HUES48 (cell line): ENCODE measurements at regions not wholly inside any gene's neighbourhood (a gene's known extent, or its start where the extent isn't known, plus 50 kb on each side); places are given as distances from the start of the nearest gene placed in this dataset.

ENCODE experiments used
- H3K27ac ChIP-seq: one replicate; pipeline ENCODE4 v1.7.0; 2013; ENCODE audit warnings: low read depth, low read length, inconsistent platforms
- H3K27me3 ChIP-seq: 2 replicates; pipeline ENCODE4 v1.6.1; 2013; ENCODE audit warnings: mild to moderate bottlenecking, low read length; ENCODE audit not compliant: control insufficient read depth, insufficient read depth
- H3K36me3 ChIP-seq: 2 replicates; pipeline ENCODE4 v1.6.1; 2013; ENCODE audit warnings: low read length; ENCODE audit not compliant: control insufficient read depth, insufficient read depth
- H3K4me1 ChIP-seq: 2 replicates; pipeline ENCODE4 v1.6.1; 2013; ENCODE audit warnings: mild to moderate bottlenecking, low read length; ENCODE audit not compliant: control insufficient read depth, insufficient read depth
- H3K4me3 ChIP-seq: 2 replicates; pipeline ENCODE4 v1.5.1; 2013; ENCODE audit warnings: mild to moderate bottlenecking, low read depth, low read length
- H3K9ac ChIP-seq: 2 replicates; pipeline ENCODE4 v1.6.1; 2013; ENCODE audit warnings: mild to moderate bottlenecking, low read depth, low read length, moderate library complexity
- H3K9me3 ChIP-seq: 2 replicates; pipeline ENCODE4 v1.6.1; 2013; ENCODE audit warnings: low read length; ENCODE audit not compliant: control insufficient read depth, insufficient read depth

DNA sequence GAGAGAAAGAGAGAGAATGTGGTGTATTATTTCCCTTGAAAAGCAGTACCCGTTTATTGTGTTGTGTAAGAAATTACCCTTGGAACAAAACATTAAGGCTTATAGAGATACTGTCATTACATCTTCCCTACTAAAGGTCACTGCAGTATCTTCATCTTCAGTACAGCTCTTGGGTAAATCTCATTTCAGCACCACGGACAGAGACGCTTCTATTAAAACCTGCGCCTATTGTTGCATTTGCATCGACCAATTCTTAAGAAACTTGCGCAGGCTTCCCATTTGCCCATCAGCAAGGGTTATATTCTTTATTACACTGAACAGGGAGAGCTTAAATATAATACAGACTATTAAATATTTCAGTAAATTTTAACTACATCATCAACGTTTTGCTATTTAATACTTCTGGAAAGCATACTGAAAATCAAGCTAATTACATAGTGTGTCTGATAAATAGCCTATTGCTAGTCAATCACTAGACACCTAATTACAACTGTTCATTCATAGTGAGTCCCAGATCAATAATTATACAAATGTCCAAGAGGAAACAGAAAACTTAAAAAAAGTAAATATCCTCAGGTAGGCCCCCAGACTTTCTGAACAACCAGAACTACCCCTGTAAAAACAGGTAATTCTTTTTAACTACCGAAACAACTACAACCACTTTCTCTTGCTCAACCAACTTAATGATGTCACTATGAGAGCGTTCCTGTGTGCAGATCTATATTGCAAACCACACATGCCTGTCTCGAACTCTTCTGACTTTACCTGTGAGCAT lies 350.6 kb downstream of the LIG4 start:
- Histone ChIP-seq H3K4me1 (0 out of 2 replicates have a peak, but pooled peaks cover 3% of the 10 kb centered on the region), H3K9ac (no peak overlapping the region), H3K4me3 (peak overlapping the region; percentile 69), H3K27ac (no peak overlapping the region), H3K27me3 (peaks cover 45% of the 10 kb centered on the region), H3K9me3 (no peaks in the 10 kb centered on the region), H3K36me3 (no peaks in the 10 kb centered on the region)

DNA sequence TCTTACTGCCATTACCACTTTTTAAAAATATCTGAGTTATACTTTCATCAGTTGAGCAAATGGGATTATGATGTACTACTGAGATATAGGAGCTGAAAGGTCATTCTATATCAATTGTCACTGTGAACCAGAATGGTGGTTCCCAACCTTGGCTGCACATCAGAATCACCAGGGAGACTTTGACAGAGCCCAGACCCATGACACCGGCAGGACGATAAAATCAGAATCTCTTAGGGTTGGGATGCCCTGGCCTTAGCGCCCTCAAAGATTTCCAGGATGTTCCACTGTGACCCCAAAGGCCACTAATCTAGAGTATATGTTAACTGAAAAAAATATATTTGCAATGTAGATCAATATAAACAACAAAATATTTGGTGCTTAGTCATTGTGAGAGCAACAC lies 355.1 kb downstream of the LIG4 start:
- Histone ChIP-seq H3K4me1 (no peaks in the 10 kb centered on the region), H3K9me3 (no peaks in the 10 kb centered on the region), H3K36me3 (no peaks in the 10 kb centered on the region), H3K4me3 (no peak overlapping the region), H3K27ac (no peak overlapping the region), H3K27me3 (peaks cover 7% of the 10 kb centered on the region), H3K9ac (no peak overlapping the region)

DNA sequence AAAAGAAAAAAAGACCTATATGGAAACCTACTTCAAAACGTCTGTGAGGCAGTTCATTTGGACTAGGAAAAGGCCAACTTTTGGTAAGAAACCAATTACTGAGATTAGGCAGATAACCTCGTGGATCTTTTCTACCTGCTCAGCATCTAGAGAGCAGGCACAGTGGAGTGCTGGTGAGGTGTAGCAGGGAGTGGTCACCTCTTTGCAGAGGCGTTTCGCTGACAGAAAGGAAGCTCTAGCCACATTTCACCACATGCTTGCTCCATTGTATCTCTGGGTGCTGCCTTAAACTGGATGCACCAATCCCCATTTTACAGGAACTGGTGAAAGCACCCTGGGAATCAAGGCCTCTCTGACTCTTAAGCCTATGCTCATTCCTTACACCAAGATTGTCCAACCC lies 360.5 kb downstream of the LIG4 start:
- no peaks in the 10 kb centered on the region for H3K27me3 ChIP-seq
- H3K4me3 ChIP-seq = no peak overlapping the region
- no peaks in the 10 kb centered on the region for H3K4me1 ChIP-seq
- no peak overlapping the region for H3K27ac ChIP-seq
- no peaks in the 10 kb centered on the region for H3K9me3 ChIP-seq
- no peak overlapping the region for H3K9ac ChIP-seq
- H3K36me3 ChIP-seq = no peaks in the 10 kb centered on the region

DNA sequence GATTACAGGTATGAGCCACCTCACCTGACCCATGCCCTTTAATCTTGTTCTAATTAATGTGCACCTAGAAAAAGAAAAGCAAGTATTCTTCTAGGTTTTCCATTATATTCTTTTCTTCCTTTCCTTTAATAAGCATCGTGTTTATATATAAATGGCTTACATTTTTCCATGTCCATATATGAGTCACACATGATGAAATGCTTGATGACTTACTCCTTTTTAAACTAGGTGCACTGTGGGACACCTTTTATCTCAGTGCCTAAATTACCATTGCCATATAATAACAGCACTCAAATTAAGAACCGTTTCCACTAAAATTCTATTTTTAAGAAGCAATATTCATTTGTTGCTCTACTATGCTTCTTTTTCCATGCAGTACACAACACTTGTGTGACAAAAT lies 363.3 kb downstream of the LIG4 start:
- no peak overlapping the region for H3K4me3 ChIP-seq
- H3K27ac ChIP-seq = no peak overlapping the region
- no peak overlapping the region for H3K9ac ChIP-seq

DNA sequence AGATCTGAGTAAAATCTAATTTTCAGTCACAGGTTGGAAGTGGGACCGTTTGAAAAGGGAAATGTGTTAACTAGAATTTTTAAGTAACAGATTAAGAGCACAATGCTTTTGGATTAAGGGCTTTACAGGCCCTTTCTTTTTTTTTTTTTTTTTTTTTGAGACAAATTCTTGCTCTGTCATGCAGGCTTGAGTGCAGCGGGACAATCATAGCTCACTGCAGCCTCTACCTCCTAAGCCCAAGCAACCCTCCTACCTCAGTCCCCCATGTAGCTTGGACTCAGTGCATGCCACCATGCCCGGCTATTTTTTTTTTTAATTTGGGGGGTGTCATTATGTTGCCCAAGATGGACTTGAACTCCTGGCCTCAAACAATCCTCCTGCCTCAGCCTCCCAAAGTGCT lies 363.7 kb downstream of the LIG4 start:
- Histone ChIP-seq H3K27ac (no peak overlapping the region), H3K9me3 (no peaks in the 10 kb centered on the region), H3K4me3 (no peak overlapping the region)

More for the DNA sequence above, 363.3 kb downstream of the LIG4 start:
- Histone ChIP-seq H3K27me3 (no peaks in the 10 kb centered on the region), H3K36me3 (no peaks in the 10 kb centered on the region), H3K9me3 (no peaks in the 10 kb centered on the region), H3K4me1 (peaks cover 13% of the 10 kb centered on the region; the same call in 1 of the 2 replicates)

DNA sequence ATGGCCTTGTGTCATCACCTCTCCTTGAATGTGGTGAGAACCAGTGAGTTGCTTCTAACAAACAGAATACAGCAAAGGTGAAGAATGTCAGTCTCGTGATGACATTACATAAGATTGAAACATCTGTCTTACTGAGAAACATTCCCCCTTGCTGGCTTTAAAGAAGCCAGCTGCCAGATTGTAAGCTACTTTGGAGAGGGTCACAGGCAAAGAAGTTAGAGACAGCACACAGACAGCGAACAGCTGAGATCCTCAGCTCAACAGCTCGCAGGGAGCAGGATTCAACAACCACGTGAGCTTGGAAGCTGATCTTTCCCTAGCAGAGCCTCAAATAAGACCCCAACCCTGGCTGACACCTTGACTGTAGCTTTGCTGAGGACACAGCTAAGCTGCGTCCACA lies 367.9 kb downstream of the LIG4 start:
- Histone ChIP-seq H3K9me3 (no peaks in the 10 kb centered on the region), H3K27ac (peak overlapping the region; percentile 37), H3K9ac (no peak overlapping the region), H3K27me3 (no peaks in the 10 kb centered on the region), H3K36me3 (no peaks in the 10 kb centered on the region), H3K4me3 (no peak overlapping the region), H3K4me1 (peaks cover 36% of the 10 kb centered on the region)

More for the DNA sequence above, 363.7 kb downstream of the LIG4 start:
- Histone ChIP-seq H3K4me1 (peaks cover 15% of the 10 kb centered on the region; the same call in 1 of the 2 replicates), H3K36me3 (no peaks in the 10 kb centered on the region), H3K9ac (no peak overlapping the region), H3K27me3 (no peaks in the 10 kb centered on the region)

DNA sequence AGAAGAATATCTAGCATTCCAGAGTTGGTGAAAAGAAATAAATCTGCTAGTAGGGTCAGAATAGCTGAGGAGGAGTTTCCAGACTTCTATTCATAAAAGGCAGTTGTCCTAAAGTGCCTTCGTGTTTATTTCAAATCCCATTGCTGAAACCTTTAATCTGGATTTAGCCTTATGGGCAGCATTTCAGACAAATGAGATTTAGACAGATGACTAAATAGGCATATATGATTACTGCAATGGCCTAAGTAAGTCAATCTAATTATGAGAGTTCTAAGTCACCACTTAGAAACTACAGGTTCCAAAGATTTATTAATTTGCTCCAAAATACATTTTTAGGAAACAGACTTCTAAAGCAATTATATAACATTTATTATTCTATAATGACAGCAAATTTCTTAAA lies 368.7 kb downstream of the LIG4 start:
- Histone ChIP-seq H3K4me3 (no peak overlapping the region), H3K4me1 (peaks cover 42% of the 10 kb centered on the region), H3K27me3 (no peaks in the 10 kb centered on the region), H3K9me3 (no peaks in the 10 kb centered on the region), H3K36me3 (no peaks in the 10 kb centered on the region), H3K9ac (no peak overlapping the region), H3K27ac (no peak overlapping the region)

DNA sequence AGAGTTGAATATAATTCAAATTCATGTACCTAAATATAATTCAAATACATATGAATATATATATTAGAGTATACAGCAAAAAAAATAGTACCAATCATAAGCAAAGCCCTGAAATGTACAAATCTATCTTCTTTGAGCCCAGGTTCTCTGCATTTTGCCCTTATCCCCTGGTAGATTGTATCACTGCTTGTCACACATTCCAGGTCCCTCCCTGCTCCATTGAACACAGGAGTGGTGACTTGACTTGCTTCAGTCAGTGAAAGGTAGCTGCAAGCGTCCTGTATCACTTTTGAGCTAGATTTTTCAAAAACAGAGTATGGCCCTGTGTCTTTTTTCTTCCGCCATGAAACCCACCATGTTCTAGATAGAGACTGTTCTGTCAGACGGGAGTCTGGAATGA lies 369.4 kb downstream of the LIG4 start:
- H3K4me3 ChIP-seq = no peak overlapping the region
- H3K27me3 ChIP-seq = no peaks in the 10 kb centered on the region
- no peak overlapping the region for H3K9ac ChIP-seq
- H3K9me3 ChIP-seq = no peaks in the 10 kb centered on the region
- H3K27ac ChIP-seq = no peak overlapping the region
- H3K4me1 ChIP-seq = peaks cover 45% of the 10 kb centered on the region
- no peaks in the 10 kb centered on the region for H3K36me3 ChIP-seq

DNA sequence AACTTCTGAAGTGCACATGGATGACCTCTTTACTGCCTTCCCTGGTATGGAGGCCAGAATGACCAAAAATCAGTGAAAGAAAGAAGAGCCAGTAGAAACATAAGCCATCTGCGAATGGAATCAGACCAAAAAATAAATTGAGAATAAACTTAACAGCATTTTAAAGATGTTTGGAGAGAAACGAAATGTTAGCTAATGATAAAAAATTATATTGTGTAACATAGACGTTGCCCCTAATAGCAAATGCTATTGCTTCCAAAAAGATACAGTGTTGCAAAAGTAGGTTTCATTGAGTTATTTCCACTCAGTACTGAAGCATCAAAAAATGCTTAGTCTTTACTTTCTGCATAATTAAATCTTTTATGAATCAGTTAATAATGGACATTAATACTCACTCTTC lies 371.7 kb downstream of the LIG4 start:
- Histone ChIP-seq H3K9me3 (no peaks in the 10 kb centered on the region), H3K27me3 (no peaks in the 10 kb centered on the region), H3K9ac (no peak overlapping the region), H3K4me3 (0 out of 2 replicates have a peak overlapping the region, but pooled peaks have one; percentile 5), H3K4me1 (peaks cover 55% of the 10 kb centered on the region), H3K36me3 (no peaks in the 10 kb centered on the region), H3K27ac (peak overlapping the region; percentile 37)

DNA sequence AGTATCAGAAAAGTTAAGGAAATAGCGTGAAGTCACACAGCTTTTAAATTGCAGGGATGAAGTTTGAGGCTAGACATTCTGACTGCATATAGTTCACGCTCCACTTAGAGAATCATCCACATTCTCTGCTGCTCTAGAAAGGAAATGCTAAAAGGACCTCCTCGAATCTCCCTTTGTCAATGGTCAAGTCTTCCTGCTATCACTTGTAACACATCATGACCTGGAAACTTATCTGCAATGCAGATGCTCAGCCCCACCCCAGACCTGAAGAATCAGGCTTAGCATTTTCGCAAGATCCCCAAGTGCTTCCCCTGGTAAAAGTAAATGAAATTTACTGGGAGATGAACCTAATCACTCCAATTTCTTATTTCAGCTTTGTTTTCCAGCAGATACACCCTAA lies 372.1 kb downstream of the LIG4 start:
- no peak overlapping the region for H3K9ac ChIP-seq
- H3K4me1 ChIP-seq = peaks cover 57% of the 10 kb centered on the region
- 0 out of 2 replicates have a peak overlapping the region, but pooled peaks have one; percentile 5 for H3K4me3 ChIP-seq
- no peaks in the 10 kb centered on the region for H3K27me3 ChIP-seq
- peak overlapping the region; percentile 37 for H3K27ac ChIP-seq
- no peaks in the 10 kb centered on the region for H3K36me3 ChIP-seq
- no peaks in the 10 kb centered on the region for H3K9me3 ChIP-seq

DNA sequence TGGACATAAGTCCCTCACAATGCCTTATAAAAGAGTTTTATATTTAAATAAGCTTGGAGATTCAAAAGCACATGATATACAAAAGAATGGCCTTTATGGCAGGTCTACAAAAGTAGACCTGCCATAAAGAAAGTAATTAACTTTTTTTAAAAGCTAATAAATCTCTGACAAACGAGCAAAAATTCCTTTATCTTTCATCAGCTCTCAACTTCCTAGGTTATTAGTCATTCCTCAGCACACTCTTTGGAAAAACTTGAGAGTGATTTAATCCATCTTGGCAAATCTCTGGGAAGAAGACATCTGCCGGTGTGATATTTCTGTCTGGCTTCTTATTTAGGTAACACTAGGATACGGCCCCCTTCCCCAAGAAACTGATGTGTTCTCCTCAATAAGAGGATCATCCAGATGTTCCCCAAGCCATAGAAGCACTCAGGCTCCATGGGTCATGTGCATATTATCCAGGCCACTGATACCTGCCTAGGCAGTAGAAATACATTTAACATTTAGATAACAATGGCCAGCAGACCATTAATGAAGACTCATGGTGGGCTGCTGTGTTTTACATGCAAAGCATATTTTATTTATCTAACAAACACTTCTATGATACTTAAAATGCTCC lies 372.7 kb downstream of the LIG4 start:
- Histone ChIP-seq H3K36me3 (no peaks in the 10 kb centered on the region), H3K9me3 (no peaks in the 10 kb centered on the region), H3K27me3 (no peaks in the 10 kb centered on the region), H3K4me1 (peaks cover 58% of the 10 kb centered on the region), H3K4me3 (peak overlapping the region; percentile 5; the same call in 1 of the 2 replicates), H3K9ac (no peak overlapping the region), H3K27ac (peak overlapping the region; percentile 37)
